ENCODE measurements at regions not wholly inside any gene's neighbourhood (a gene's known extent, or its start where the extent isn't known, plus 50 kb on each side); places are given as distances from the start of the nearest gene placed in this dataset.

DNA sequence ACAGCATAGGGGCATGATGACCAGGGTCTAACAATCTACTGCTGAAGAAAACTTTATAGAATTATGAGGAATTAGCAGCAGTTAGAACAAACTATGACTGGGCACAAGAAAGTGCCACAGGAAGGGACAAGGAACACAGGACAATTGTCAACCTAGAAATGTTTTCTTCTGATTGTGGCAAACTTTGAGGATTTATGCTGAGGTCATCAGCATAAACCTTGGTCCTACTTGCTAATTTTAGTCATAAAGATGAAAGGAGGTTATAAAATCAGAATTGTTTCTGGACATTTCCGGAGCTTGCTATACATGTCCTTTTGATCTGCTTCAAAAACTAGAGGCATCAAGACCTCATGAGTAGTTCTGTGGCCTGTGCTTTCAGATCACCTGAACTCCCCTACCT lies 446.6 kb upstream of the THBS1 start:
- no peaks in the 10 kb centered on the region for H3K79me2 ChIP-seq (ENCODE audit: low read length)
- H2AFZ ChIP-seq (ENCODE audit: low read length): no peak overlapping the region
- H3K4me1 ChIP-seq (ENCODE audit: low read length): peaks cover 3% of the 10 kb centered on the region; the same call in 1 of the 2 replicates
- no peaks in the 10 kb centered on the region for H3K9me3 ChIP-seq (replicated peaks; ENCODE audit: insufficient read depth, low read length)
- no peak for DNase-seq
- TF ChIP-seq, protein P1, sequence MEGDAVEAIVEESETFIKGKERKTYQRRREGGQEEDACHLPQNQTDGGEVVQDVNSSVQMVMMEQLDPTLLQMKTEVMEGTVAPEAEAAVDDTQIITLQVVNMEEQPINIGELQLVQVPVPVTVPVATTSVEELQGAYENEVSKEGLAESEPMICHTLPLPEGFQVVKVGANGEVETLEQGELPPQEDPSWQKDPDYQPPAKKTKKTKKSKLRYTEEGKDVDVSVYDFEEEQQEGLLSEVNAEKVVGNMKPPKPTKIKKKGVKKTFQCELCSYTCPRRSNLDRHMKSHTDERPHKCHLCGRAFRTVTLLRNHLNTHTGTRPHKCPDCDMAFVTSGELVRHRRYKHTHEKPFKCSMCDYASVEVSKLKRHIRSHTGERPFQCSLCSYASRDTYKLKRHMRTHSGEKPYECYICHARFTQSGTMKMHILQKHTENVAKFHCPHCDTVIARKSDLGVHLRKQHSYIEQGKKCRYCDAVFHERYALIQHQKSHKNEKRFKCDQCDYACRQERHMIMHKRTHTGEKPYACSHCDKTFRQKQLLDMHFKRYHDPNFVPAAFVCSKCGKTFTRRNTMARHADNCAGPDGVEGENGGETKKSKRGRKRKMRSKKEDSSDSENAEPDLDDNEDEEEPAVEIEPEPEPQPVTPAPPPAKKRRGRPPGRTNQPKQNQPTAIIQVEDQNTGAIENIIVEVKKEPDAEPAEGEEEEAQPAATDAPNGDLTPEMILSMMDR (IDR thresholded peaks at IDR 0.05; ENCODE audit: low read length): no peak
- no peak for TF ChIP-seq EZH2 (optimal IDR thresholded peaks at IDR 0.05; ENCODE audit: low read depth, low read length)
- no peak for TF ChIP-seq EZH2phosphoT487 (IDR thresholded peaks at IDR 0.05; ENCODE audit: low read length)
- no peak overlapping the region for H3K27ac ChIP-seq (ENCODE audit: low read length)
- no peaks in the 10 kb centered on the region for H3K27me3 ChIP-seq (replicated peaks; ENCODE audit: insufficient read depth, low read length)
- no peaks in the 10 kb centered on the region for H4K20me1 ChIP-seq (ENCODE audit: insufficient read depth, low read length)
- no peaks in the 10 kb centered on the region for H3F3A ChIP-seq (ENCODE audit: insufficient read depth, low read length)
- no peak overlapping the region for H3K9ac ChIP-seq (ENCODE audit: low read length)
- H3K4me2 ChIP-seq (ENCODE audit: low read depth, low read length): no peak overlapping the region
- H3K9me2 ChIP-seq (replicated peaks; ENCODE audit: insufficient read depth, low read length): no peaks in the 10 kb centered on the region
- H3K4me3 ChIP-seq (ENCODE audit: low read length): no peak overlapping the region
- no peaks in the 10 kb centered on the region for H3K36me3 ChIP-seq (replicated peaks; ENCODE audit: insufficient read depth, low read length)

DNA sequence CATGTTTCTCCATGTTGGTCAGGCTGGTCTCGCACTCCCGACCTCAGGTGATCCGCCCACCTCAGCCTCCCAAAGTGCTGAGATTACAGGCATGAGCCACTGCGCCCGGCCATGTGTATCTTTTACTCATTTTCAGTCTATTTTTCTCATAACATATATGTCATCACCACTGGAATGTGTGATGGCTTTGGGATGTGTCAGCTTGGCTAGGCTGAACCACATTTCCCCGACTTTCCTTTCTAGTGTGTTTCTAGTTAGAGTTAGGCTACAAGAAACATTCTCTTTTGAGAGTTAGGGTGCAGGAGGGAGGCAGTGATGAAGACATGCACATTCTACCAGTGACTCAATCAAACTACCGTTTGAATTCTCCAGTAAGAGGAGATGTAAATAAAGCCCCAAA lies 444.9 kb upstream of the THBS1 start:
- no peak overlapping the region for H3K9ac ChIP-seq (ENCODE audit: low read length)
- no peaks in the 10 kb centered on the region for H3F3A ChIP-seq (ENCODE audit: insufficient read depth, low read length)
- no peaks in the 10 kb centered on the region for H3K9me3 ChIP-seq (replicated peaks; ENCODE audit: insufficient read depth, low read length)
- no peaks in the 10 kb centered on the region for H3K79me2 ChIP-seq (ENCODE audit: low read length)
- H3K36me3 ChIP-seq (replicated peaks; ENCODE audit: insufficient read depth, low read length): no peaks in the 10 kb centered on the region
- H3K27ac ChIP-seq (ENCODE audit: low read length): no peak overlapping the region
- DNase-seq: no peak
- H3K4me3 ChIP-seq (ENCODE audit: low read length): no peak overlapping the region
- no peaks in the 10 kb centered on the region for H4K20me1 ChIP-seq (ENCODE audit: insufficient read depth, low read length)
- no peak overlapping the region for H3K4me2 ChIP-seq (ENCODE audit: low read depth, low read length)
- no peaks in the 10 kb centered on the region for H3K9me2 ChIP-seq (replicated peaks; ENCODE audit: insufficient read depth, low read length)
- no peaks in the 10 kb centered on the region for H3K27me3 ChIP-seq (replicated peaks; ENCODE audit: insufficient read depth, low read length)
- H2AFZ ChIP-seq (ENCODE audit: low read length): no peak overlapping the region
- TF ChIP-seq EZH2phosphoT487 (IDR thresholded peaks at IDR 0.05; ENCODE audit: low read length) (no peak), EZH2 (optimal IDR thresholded peaks at IDR 0.05; ENCODE audit: low read depth, low read length) (no peak)
- TF ChIP-seq, protein P1 (IDR thresholded peaks at IDR 0.05; ENCODE audit: low read length): no peak
- H3K4me1 ChIP-seq (ENCODE audit: low read length): peaks cover 3% of the 10 kb centered on the region; the same call in 1 of the 2 replicates

DNA sequence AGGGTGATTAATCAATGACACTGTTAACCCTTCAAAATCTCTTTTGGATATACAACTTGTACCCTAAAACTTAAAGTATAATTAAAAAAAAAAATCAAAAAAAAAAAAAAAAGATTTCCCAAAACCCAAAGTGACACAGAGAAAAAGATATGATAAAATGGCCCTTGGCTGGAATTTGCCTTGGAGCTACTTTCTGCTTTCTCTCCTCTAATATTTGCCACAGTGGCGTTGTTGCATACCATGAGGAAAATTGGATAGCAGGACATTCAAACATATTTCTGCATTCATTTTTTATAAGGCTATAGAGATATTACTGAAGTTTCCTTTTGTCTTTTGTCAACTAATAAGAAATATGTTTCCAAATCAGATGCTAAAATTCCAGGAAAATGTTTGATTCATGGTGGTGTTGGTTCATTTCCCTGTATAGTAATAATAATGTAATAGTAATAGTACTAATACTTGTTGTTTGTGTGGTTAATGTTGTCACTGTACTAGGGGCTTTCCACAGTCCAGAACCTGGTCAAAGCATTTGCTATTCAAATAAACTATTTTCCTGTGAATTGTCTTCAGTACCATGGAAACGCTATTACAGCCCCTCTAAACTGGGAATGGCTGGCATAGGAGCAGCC lies 441.3 kb upstream of the THBS1 start:
- H3K27me3 ChIP-seq (replicated peaks; ENCODE audit: insufficient read depth, low read length): no peaks in the 10 kb centered on the region
- DNase-seq: no peak
- H3K4me3 ChIP-seq (ENCODE audit: low read length): no peak overlapping the region
- H4K20me1 ChIP-seq (ENCODE audit: insufficient read depth, low read length): no peaks in the 10 kb centered on the region
- TF ChIP-seq EZH2 (optimal IDR thresholded peaks at IDR 0.05; ENCODE audit: low read depth, low read length): no peak
- TF ChIP-seq, protein P1 (IDR thresholded peaks at IDR 0.05; ENCODE audit: low read length): no peak
- TF ChIP-seq EZH2phosphoT487 (IDR thresholded peaks at IDR 0.05; ENCODE audit: low read length): no peak
- H3K4me2 ChIP-seq (ENCODE audit: low read depth, low read length): no peak overlapping the region
- H3K9ac ChIP-seq (ENCODE audit: low read length): no peak overlapping the region
- H3K4me1 ChIP-seq (ENCODE audit: low read length): no peaks in the 10 kb centered on the region
- H3K27ac ChIP-seq (ENCODE audit: low read length): no peak overlapping the region
- no peaks in the 10 kb centered on the region for H3K9me2 ChIP-seq (replicated peaks; ENCODE audit: insufficient read depth, low read length)
- no peaks in the 10 kb centered on the region for H3K36me3 ChIP-seq (replicated peaks; ENCODE audit: insufficient read depth, low read length)
- H3K79me2 ChIP-seq (ENCODE audit: low read length): no peaks in the 10 kb centered on the region
- no peak overlapping the region for H2AFZ ChIP-seq (ENCODE audit: low read length)
- no peaks in the 10 kb centered on the region for H3F3A ChIP-seq (ENCODE audit: insufficient read depth, low read length)
- no peaks in the 10 kb centered on the region for H3K9me3 ChIP-seq (replicated peaks; ENCODE audit: insufficient read depth, low read length)

All from MM.1S (cell line).